Ascending aorta (tissue), 2 donors: ENCODE measurements at regions not wholly inside any gene's neighbourhood (a gene's known extent, or its start where the extent isn't known, plus 50 kb on each side); places are given as distances from the start of the nearest gene placed in this dataset.

Source experiments
- DNase-seq, 2 donors: peaks; one replicate each; pipeline ENCODE4 v3.0.0-alpha.2; 2019; ENCODE audit warnings: low spot score in 2 of 2
- H3K27ac ChIP-seq, 2 donors: fragments of 200-600 bp; sonication (generic); one replicate each; pipeline ENCODE4 v1.5.1; 2016 to 2017; ENCODE audit warnings: mild to moderate bottlenecking in 1 of 2
- H3K27me3 ChIP-seq: fragments of 200-600 bp; sonication (generic); one replicate; pipeline ENCODE4 v1.5.1; 2017
- H3K36me3 ChIP-seq, 2 donors: fragments of 200-600 bp; sonication (generic); one replicate each; pipeline ENCODE4 v1.5.1; 2016
- H3K4me1 ChIP-seq, 2 donors: fragments of 200-600 bp; sonication (generic); one replicate each; pipeline ENCODE4 v1.5.1; 2016 to 2017; ENCODE audit warnings: mild to moderate bottlenecking in 1 of 2
- H3K4me3 ChIP-seq, 2 donors: fragments of 200-600 bp; sonication (generic); one replicate each; pipeline ENCODE4 v1.5.1; 2016 to 2017; ENCODE audit warnings: mild to moderate bottlenecking in 1 of 2
- H3K9me3 ChIP-seq, 2 donors: fragments of 200-600 bp; sonication (generic); one replicate each; pipeline ENCODE4 v1.5.1; 2016
- intact Hi-C: fragments of 100-400 bp; cut with DNase I; formaldehyde crosslinking; loops from one replicate; pipeline ENCODE4 v1.15.1; 2023
- TF ChIP-seq, protein P1 (sequence below), 3 experiments: fragments of 200-600 bp in 2 of 3; fragments of 450-650 bp in 1 of 3; sonication (generic) in 2 of 3; IDR thresholded peaks; one replicate each; pipeline ENCODE4 v1.5.1; 2016 to 2019; ENCODE audit warnings: antibody characterized with exemption in 3 of 3, mild to moderate bottlenecking in 1 of 3, moderate library complexity in 1 of 3

- H3K27ac ChIP-seq = no peak overlapping the region
- no peaks in the 10 kb centered on the region for H3K27me3 ChIP-seq
- H3K36me3 ChIP-seq = no peaks in the 10 kb centered on the region
- TF ChIP-seq, protein P1, sequence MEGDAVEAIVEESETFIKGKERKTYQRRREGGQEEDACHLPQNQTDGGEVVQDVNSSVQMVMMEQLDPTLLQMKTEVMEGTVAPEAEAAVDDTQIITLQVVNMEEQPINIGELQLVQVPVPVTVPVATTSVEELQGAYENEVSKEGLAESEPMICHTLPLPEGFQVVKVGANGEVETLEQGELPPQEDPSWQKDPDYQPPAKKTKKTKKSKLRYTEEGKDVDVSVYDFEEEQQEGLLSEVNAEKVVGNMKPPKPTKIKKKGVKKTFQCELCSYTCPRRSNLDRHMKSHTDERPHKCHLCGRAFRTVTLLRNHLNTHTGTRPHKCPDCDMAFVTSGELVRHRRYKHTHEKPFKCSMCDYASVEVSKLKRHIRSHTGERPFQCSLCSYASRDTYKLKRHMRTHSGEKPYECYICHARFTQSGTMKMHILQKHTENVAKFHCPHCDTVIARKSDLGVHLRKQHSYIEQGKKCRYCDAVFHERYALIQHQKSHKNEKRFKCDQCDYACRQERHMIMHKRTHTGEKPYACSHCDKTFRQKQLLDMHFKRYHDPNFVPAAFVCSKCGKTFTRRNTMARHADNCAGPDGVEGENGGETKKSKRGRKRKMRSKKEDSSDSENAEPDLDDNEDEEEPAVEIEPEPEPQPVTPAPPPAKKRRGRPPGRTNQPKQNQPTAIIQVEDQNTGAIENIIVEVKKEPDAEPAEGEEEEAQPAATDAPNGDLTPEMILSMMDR (IDR thresholded peaks at IDR 0.05) = no peak
- H3K4me1 ChIP-seq = no peaks in the 10 kb centered on the region
- H3K9me3 ChIP-seq = no peaks in the 10 kb centered on the region
- H3K4me3 ChIP-seq = no peak overlapping the region
- intact Hi-C loops = no loop called here
- DNase-seq = no peak
Observed at GRCh38 chr4:35689870-35690269, 554.4 kb downstream of the ARAP2 start.

DNA sequence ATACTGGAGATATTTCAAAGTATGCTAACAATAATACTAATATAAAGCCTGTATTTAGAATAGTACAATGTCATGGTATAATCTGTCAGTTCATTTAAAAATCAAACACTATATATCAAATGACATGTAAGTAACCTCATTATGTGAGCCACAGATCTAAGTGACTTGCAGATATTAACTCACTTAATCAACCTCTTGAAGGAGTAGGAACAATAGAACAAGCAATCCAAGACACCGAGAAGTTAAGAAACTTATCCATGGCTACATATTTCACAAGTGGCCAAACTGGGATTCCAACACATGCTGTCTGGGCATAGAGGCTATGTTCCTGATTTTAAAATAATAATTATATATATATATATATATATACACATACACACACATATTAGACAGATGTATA, 554.0 kb downstream of the ARAP2 start:
- H3K4me1 ChIP-seq = no peaks in the 10 kb centered on the region
- TF ChIP-seq, protein P1 (IDR thresholded peaks at IDR 0.05) = no peak
- no peak overlapping the region for H3K4me3 ChIP-seq

DNA sequence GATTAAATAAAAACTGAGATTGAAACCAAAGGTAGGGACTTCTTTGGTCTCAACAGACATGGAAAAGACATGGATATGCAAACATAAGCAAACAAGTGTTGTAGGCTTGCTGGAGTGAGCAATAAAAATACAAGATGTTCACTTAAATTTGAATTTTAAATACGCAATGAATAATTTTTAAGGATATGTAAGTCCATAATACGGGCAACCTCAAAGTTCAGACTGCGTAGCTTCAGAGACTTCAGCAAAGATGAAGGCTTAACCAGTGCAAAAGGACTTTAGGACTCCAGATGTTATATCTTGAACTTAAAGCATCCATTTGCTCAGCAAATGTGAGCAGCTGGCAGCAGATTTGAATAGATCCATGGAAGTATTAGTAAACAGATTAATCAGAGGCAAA, 549.3 kb downstream of the ARAP2 start:
- Histone ChIP-seq H3K9me3 (no peaks in the 10 kb centered on the region), H3K27me3 (no peaks in the 10 kb centered on the region), H3K36me3 (no peaks in the 10 kb centered on the region), H3K27ac (no peak overlapping the region), H3K4me3 (no peak overlapping the region), H3K4me1 (no peaks in the 10 kb centered on the region)
- DNase-seq = no peak
- TF ChIP-seq, protein P1 (IDR thresholded peaks at IDR 0.05) = no peak
- intact Hi-C loops = no loop called here

More for the DNA sequence above, 554.0 kb downstream of the ARAP2 start:
- no peaks in the 10 kb centered on the region for H3K9me3 ChIP-seq
- no peaks in the 10 kb centered on the region for H3K27me3 ChIP-seq
- no peaks in the 10 kb centered on the region for H3K36me3 ChIP-seq
- intact Hi-C loops = no loop called here
- no peak overlapping the region for H3K27ac ChIP-seq
- DNase-seq = no peak

DNA sequence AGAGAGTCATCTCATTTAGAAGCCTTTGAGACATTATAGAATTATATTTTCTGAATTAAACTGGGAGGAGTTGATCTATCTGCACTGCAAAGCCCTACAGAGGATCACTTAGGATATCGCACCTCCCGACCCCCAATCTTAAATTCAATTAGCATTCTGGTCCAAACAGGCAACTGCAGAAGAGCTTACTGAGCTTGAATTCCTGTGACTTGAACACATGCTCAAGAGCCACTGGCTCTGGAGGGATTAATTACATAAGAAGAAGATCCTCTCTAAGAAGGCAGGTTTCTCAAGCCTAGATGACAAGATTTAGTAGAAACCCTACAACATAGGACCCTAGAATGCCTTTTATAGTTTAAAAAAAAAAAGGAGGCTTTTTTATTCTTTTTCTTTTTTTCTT, 548.9 kb downstream of the ARAP2 start:
- no peak overlapping the region for H3K27ac ChIP-seq
- TF ChIP-seq, protein P1 (IDR thresholded peaks at IDR 0.05) = no peak
- no peaks in the 10 kb centered on the region for H3K4me1 ChIP-seq
- H3K4me3 ChIP-seq = no peak overlapping the region
- intact Hi-C loops = no loop called here
- H3K27me3 ChIP-seq = no peaks in the 10 kb centered on the region
- no peaks in the 10 kb centered on the region for H3K9me3 ChIP-seq
- H3K36me3 ChIP-seq = no peaks in the 10 kb centered on the region
- DNase-seq = no peak

GRCh38 chr4:35697210-35697736, 547.0 kb downstream of the ARAP2 start:
- H3K4me3 ChIP-seq = no peak overlapping the region
- H3K36me3 ChIP-seq = no peaks in the 10 kb centered on the region
- TF ChIP-seq, protein P1 (IDR thresholded peaks at IDR 0.05) = no peak
- no peaks in the 10 kb centered on the region for H3K4me1 ChIP-seq
- DNase-seq = no peak
- no peaks in the 10 kb centered on the region for H3K9me3 ChIP-seq
- no peak overlapping the region for H3K27ac ChIP-seq
- intact Hi-C loops = no loop called here
- H3K27me3 ChIP-seq = no peaks in the 10 kb centered on the region

- TF ChIP-seq, protein P1 (IDR thresholded peaks at IDR 0.05) = no peak
- Histone ChIP-seq H3K9me3 (no peaks in the 10 kb centered on the region), H3K4me3 (no peak overlapping the region), H3K4me1 (no peaks in the 10 kb centered on the region), H3K27ac (no peak overlapping the region), H3K36me3 (no peaks in the 10 kb centered on the region), H3K27me3 (no peaks in the 10 kb centered on the region)
- DNase-seq = no peak
- intact Hi-C loops = no loop called here
Observed at GRCh38 chr4:35700663-35701062, 543.7 kb downstream of the ARAP2 start.
